Gastroesophageal sphincter (tissue), 4 donors: ENCODE measurements at regions not wholly inside any gene's neighbourhood (a gene's known extent, or its start where the extent isn't known, plus 50 kb on each side); places are given as distances from the start of the nearest gene placed in this dataset.

Experiments used
- ATAC-seq: fragments of 150-250 bp; one replicate; pipeline ENCODE4 v1.9.1; 2016; ENCODE audit warnings: mild to moderate bottlenecking, moderate library complexity
- H3K27ac ChIP-seq, 4 donors: fragments of 200-600 bp; sonication (generic) in 3 of 4; 1 replicate in 3 of 4; 2 replicates in 1 of 4; pipeline ENCODE4 v1.5.1; 2016 to 2019
- H3K27me3 ChIP-seq: fragments of 200-600 bp; sonication (generic); one replicate; pipeline ENCODE4 v1.5.1; 2019
- H3K36me3 ChIP-seq, 2 donors: fragments of 200-600 bp; sonication (generic); one replicate each; pipeline ENCODE4 v1.5.1; 2019; ENCODE audit warnings: control low read depth in 1 of 2
- H3K4me1 ChIP-seq, 3 donors: fragments of 200-600 bp; sonication (generic); 1 replicate in 2 of 3; 2 replicates in 1 of 3; pipeline ENCODE4 v1.5.1; 2016 to 2019; ENCODE audit warnings: control low read depth in 2 of 3
- H3K4me3 ChIP-seq, 2 donors: fragments of 200-600 bp; sonication (generic); one replicate each; pipeline ENCODE4 v1.5.1; 2019; ENCODE audit warnings: mild to moderate bottlenecking in 1 of 2, moderate library complexity in 1 of 2
- H3K9me3 ChIP-seq, 3 donors: fragments of 200-600 bp; sonication (generic); one replicate each; pipeline ENCODE4 v1.5.1; 2017 to 2019; ENCODE audit warnings: control low read depth in 2 of 3
- EP300 ChIP-seq: sonication (generic); formaldehyde crosslinking; IDR thresholded peaks from one replicate; pipeline ENCODE4 v1.6.1; 2017; ENCODE audit warnings: antibody characterized with exemption, mild to moderate bottlenecking
- POLR2A ChIP-seq, 2 donors: fragments of 450-650 bp; IDR thresholded peaks; one replicate each; pipeline ENCODE4 v1.6.1; 2017; ENCODE audit warnings: antibody characterized with exemption in 2 of 2, mild to moderate bottlenecking in 2 of 2, moderate library complexity in 1 of 2
- POLR2AphosphoS5 ChIP-seq: sonication (generic); formaldehyde crosslinking; IDR thresholded peaks from one replicate; pipeline ENCODE4 v1.6.1; 2017; ENCODE audit warnings: antibody characterized with exemption
- WGBS, 2 donors: methylation state at CpG; one replicate each; pipeline ENCODE4 v1.1.5; 2018; ENCODE audit warnings: low coverage in 1 of 2; 5-methylcytosine and 5-hydroxymethylcytosine counted together
- TF ChIP-seq, protein P1 (sequence below), 4 experiments: fragments of 200-600 bp in 2 of 4; fragments of 450-650 bp in 2 of 4; sonication (generic) in 1 of 4; IDR thresholded peaks; one replicate each; pipeline ENCODE4 v1.5.1; 2017 to 2019; ENCODE audit warnings: antibody characterized with exemption in 4 of 4, mild to moderate bottlenecking in 2 of 4, moderate library complexity in 2 of 4

DNA sequence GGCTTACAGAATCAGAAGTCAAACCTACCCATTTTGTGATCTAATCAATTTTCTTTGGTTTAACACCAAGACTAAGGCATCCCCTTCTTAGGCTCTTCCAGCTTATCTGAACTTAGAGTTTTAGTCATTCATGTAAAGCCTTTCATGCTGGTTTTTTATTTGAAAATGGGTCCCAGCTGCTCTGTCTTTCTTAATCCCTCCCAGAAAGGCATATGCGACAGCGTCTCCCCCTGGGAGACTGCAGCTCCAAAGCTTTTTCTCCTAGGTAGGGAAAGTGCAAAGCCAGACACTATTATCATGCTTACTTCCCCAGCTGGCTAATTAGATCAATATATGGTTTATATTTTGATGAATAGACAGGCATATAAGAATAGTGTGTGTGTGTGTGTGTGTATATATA lies 96.6 kb upstream of the E2F7 start:
- Histone ChIP-seq H3K9me3 (no peaks in the 10 kb centered on the region), H3K27ac (no peak overlapping the region), H3K4me3 (no peak overlapping the region), H3K27me3 (no peaks in the 10 kb centered on the region), H3K4me1 (no peaks in the 10 kb centered on the region), H3K36me3 (no peaks in the 10 kb centered on the region)
- WGBS, 2 donors = 0 to 17% methylated on average over 2 of the region's 2 CpGs
- ATAC-seq = no peak
- TF ChIP-seq EP300 = no peak
- TF ChIP-seq, protein P1, sequence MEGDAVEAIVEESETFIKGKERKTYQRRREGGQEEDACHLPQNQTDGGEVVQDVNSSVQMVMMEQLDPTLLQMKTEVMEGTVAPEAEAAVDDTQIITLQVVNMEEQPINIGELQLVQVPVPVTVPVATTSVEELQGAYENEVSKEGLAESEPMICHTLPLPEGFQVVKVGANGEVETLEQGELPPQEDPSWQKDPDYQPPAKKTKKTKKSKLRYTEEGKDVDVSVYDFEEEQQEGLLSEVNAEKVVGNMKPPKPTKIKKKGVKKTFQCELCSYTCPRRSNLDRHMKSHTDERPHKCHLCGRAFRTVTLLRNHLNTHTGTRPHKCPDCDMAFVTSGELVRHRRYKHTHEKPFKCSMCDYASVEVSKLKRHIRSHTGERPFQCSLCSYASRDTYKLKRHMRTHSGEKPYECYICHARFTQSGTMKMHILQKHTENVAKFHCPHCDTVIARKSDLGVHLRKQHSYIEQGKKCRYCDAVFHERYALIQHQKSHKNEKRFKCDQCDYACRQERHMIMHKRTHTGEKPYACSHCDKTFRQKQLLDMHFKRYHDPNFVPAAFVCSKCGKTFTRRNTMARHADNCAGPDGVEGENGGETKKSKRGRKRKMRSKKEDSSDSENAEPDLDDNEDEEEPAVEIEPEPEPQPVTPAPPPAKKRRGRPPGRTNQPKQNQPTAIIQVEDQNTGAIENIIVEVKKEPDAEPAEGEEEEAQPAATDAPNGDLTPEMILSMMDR (IDR thresholded peaks at IDR 0.05) = no peak
- TF ChIP-seq POLR2AphosphoS5 = no peak
- no peak for TF ChIP-seq POLR2A (IDR thresholded peaks at IDR 0.05)

DNA sequence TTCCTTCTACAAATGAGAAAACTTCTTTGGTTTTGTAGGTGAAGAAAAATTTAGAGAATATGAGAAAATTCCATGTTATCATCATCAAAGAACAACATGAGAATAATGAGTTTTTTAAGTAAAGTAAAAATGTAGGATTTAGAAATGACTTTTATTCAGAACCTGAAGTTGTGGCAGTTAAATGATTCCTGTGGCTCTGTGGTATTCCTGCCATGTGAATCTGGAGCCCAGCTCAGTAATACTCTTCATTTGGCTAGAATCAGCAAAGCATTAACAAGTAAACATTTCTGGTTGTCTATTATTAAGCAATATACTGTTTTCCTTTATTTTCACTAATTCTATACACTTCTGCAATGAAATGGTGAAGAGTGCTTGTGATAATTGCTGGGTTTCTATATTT lies 95.6 kb upstream of the E2F7 start:
- ATAC-seq = no peak
- Histone ChIP-seq H3K27me3 (no peaks in the 10 kb centered on the region), H3K36me3 (no peaks in the 10 kb centered on the region), H3K4me3 (no peak overlapping the region), H3K9me3 (no peaks in the 10 kb centered on the region), H3K27ac (no peak overlapping the region), H3K4me1 (no peaks in the 10 kb centered on the region)
- TF ChIP-seq EP300 = no peak
- no peak for TF ChIP-seq POLR2AphosphoS5
- TF ChIP-seq POLR2A (IDR thresholded peaks at IDR 0.05) = no peak
- TF ChIP-seq, protein P1 (IDR thresholded peaks at IDR 0.05) = no peak

DNA sequence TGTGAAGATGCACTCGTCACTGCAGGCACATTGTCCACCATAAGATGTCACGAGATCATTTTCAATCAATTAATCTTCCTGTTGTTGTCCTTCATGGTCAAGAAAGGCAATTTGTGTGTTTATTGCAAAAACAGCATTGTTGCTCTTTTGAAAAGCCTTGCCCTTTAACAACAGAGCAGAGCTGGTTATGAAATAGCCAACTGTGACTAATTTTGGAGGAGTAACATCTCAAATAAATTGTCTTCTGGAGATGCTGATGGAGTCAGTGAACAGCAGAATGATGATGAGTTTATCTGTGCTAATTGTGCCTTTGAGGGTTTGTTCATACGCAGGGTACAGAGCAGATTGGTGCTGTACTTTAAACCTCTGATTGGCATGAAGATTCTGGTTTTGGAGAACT lies 88.3 kb upstream of the E2F7 start:
- ATAC-seq = no peak
- Histone ChIP-seq H3K27ac (no peak overlapping the region), H3K4me1 (no peaks in the 10 kb centered on the region), H3K9me3 (no peaks in the 10 kb centered on the region), H3K4me3 (no peak overlapping the region), H3K27me3 (no peaks in the 10 kb centered on the region), H3K36me3 (no peaks in the 10 kb centered on the region)
- 77 to 89% methylated on average over 3 of the region's 3 CpGs for WGBS, 2 donors
- TF ChIP-seq POLR2A (IDR thresholded peaks at IDR 0.05) (no peak), POLR2AphosphoS5 (no peak), EP300 (no peak)
- TF ChIP-seq, protein P1 (IDR thresholded peaks at IDR 0.05) = no peak

DNA sequence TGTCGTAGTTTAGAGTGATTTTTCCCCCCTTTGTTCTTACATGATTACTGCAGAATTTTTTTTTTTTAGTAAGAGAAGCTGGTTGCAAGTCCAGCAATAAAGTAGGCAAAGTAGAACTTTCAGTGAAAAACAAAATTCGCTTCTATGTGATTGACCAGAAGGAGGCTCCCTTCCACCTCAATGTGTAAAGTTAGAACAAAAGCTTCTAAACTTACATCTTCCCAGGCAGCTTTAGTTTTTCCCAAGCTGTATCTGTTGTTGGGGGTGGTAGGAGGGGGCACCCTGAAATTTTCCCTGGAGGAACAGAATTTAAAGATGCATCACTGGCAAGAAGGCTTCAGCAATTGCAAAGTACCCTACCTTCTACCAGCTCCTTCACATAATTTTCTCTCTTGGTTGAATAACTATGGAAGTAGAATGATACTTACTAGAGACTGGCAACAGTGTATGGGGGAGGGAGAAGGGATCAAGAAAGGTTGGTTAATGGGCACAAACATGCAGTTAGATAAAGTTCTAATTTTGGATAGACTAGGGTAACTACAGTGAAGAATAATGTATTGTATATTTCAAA lies 87.3 kb upstream of the E2F7 start:
- no peaks in the 10 kb centered on the region for H3K4me1 ChIP-seq
- H3K36me3 ChIP-seq = no peaks in the 10 kb centered on the region
- ATAC-seq = no peak
- H3K27ac ChIP-seq = no peak overlapping the region
- H3K27me3 ChIP-seq = no peaks in the 10 kb centered on the region
- TF ChIP-seq, protein P1 (IDR thresholded peaks at IDR 0.05) = peak in 2 of 4 experiments; percentile 21 to 38
- TF ChIP-seq POLR2A (IDR thresholded peaks at IDR 0.05) = no peak
- H3K9me3 ChIP-seq = no peaks in the 10 kb centered on the region
- no peak overlapping the region for H3K4me3 ChIP-seq
- 0% methylated on average over 2 of the region's 2 CpGs for WGBS, 2 donors

DNA sequence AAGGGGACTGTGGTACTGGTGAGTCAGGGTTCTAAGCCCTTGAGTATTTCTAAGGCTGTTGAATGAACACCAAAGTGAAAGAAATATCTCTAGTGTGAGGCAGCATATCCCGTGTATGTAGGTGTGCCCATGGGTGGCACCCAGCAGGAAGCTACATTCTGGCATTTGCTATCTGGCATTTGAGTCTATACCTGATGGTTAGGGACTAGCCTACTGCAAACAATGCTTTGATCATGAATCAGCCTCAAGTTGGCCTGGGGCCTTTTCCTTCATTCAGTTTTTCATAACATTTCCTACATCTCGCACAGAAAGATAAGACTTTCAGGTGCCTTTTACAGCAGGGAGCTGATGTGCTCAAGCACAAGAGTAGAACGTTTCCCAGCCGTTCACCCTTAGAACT lies 85.7 kb upstream of the E2F7 start:
- Histone ChIP-seq H3K4me3 (no peak overlapping the region), H3K36me3 (no peaks in the 10 kb centered on the region), H3K27me3 (no peaks in the 10 kb centered on the region), H3K27ac (no peak overlapping the region), H3K4me1 (no peaks in the 10 kb centered on the region), H3K9me3 (no peaks in the 10 kb centered on the region)
- WGBS, 2 donors = 52 to 55% methylated on average over 3 to 4 of the region's 4 CpGs
- TF ChIP-seq POLR2A (IDR thresholded peaks at IDR 0.05) (no peak), POLR2AphosphoS5 (no peak), EP300 (no peak)
- TF ChIP-seq, protein P1 (IDR thresholded peaks at IDR 0.05) = no peak
- ATAC-seq = no peak
